Embryonic facial prominence (tissue), 1 donor: ENCODE measurements at regions not wholly inside any gene's neighbourhood (a gene's known extent, or its start where the extent isn't known, plus 50 kb on each side); places are given as distances from the start of the nearest gene placed in this dataset.

ENCODE experiments used
- DNase-seq: peaks from one replicate; pipeline ENCODE4 v3.0.0-alpha.2; 2016; ENCODE audit errors: extremely low spot score

GRCh38 chr5:82807021-82807420 is 270.2 kb downstream of the TMEM167A start:
- no peak for DNase-seq

- no peak for DNase-seq
Observed at GRCh38 chr5:82806513-82806912, 270.7 kb downstream of the TMEM167A start.

GRCh38 chr5:82804155-82804690 is 273.0 kb downstream of the TMEM167A start:
- DNase-seq: no peak

- no peak for DNase-seq
Observed at GRCh38 chr5:82802954-82803353, 274.2 kb downstream of the TMEM167A start.

DNA sequence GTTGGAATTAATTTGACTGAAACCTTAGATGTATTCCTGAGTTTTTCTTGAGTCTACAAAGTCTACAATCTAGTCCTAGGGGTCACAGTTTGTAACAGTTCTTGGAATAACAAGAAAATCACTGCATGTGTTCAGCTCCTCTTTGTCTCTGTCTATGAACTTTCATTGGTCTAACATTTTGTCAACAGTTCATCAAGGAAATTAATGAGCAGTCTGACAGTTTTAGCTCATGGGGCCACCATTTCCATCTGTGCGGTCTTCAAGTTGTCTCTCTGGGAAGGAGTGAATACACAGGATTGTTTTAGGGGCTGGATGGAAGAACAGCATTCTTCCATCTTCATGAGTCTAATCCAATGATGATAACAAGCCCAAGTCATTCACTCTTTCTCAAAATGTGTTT is 276.4 kb downstream of the TMEM167A start:
- DNase-seq: no peak

DNA sequence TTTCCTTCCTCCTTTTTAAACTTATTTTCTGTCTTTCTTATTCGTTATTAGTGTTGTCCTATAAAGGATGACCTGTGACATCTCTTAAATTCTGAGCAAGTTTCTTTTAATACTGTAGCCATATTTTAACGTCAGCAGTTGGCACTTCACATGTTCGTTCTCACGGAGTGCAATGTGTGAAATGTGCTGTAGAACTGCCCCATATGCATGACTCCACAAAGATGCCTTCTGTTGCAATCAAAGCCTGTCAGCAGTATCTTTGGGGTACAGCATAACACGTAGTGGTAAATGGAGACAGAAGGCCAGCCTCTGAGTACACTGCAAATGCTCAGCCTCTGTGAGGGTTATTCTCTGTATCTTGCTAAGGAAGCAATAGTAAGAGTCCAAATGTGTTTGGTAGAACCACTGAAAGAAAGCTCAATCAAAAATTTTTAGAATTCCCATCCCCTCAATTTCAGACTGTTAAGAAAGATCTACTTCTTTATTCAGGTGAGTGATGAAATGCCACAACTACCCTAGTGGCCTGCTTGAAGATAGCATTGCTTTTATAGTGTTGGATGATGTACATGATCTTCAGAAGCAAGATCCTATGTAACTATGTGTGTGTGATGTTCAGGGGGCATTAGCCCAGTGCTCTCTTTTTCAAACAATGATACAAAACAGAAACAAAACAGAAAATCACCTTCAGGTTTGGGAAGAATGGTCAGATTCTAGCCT is 277.7 kb downstream of the TMEM167A start:
- DNase-seq: no peak

GRCh38 chr5:82798676-82799075 is 278.5 kb downstream of the TMEM167A start:
- DNase-seq: no peak

GRCh38 chr5:82796643-82797416 is 280.4 kb downstream of the TMEM167A start:
- no peak for DNase-seq

DNA sequence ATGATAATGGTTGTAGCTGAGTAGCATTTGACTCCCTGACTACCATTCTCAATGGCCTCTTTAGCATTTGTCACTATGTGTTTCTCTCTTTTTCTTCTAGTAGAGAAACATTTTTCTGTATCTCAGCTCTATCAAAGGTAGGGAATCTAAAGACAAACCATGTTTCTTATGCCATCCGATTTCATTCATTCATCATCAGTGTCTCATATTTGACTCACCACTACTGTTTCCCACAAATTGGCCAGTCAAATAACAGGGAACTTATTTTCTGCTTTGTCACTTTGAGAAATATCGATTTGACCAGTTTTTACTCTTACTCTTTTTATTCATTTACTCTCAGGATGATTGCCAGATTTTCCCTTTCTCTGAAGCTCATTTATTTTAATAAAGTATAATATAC is 282.3 kb downstream of the TMEM167A start:
- no peak for DNase-seq

DNA sequence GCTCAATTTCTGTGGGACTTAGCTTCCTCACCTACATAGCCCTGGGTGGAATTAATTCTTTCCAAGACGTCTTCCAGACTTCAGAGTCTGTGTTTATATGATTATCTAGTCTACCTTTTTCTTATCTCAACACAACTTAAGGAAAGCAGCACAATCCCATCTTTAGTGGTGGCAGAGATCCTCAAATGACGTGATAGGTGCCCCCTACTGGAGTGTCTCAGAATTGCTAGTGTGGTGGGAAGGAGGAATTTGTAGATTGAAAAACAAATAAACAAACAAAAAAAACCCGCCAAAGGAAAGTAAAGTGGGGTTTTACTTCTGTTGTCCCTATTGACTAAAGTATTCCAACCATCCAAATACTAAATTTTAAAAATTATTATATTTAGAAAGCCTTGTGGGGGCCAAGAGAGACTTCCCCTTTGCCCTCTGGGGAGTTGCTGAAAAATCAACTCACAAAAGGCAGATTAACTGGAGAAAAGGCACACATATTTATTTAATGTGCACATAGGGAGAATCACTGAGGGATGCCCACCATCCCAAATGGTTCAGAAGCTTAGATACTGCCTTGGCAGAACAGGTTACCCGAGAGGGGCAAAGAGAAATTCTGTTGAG is 283.3 kb downstream of the TMEM167A start:
- DNase-seq: no peak

- no peak for DNase-seq
Observed at GRCh38 chr5:82792096-82792495, 285.1 kb downstream of the TMEM167A start.

DNA sequence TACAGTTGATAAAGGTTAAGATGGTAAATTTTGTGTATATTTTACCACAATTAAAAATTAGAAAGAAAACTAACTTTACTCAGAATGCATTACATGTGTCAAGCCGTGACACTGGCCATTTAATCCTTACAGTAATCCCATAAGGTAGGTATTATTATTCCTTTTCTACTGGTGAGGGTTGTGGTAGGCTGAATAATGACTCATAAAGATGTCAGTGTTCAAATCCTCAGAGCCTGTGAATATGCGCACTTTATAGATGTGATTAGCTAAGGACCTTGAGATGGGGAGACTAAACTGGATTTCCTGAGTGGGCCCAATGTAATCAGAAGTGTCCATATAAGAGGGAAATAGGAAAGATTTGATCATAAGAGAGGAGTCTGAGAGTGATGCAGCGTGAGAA is 288.1 kb downstream of the TMEM167A start:
- no peak for DNase-seq

DNA sequence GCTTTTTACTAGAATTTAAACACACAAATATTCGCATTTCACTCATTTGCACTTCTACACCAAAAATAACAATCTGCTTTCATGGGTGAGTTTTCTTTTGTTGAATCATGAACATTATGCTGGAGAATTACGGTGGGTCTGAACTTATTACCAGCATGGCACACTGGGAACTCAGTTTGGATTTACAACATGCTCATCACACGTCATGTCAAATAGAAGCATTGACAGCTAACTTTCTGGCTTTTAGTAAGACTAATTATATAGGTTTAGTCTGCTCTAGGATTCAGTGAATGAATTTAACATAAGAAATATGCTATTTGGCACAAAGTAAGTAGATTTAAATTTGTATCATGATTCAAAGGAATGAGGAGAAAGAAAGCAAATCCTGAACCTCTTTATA is 290.4 kb downstream of the TMEM167A start:
- DNase-seq: no peak

DNA sequence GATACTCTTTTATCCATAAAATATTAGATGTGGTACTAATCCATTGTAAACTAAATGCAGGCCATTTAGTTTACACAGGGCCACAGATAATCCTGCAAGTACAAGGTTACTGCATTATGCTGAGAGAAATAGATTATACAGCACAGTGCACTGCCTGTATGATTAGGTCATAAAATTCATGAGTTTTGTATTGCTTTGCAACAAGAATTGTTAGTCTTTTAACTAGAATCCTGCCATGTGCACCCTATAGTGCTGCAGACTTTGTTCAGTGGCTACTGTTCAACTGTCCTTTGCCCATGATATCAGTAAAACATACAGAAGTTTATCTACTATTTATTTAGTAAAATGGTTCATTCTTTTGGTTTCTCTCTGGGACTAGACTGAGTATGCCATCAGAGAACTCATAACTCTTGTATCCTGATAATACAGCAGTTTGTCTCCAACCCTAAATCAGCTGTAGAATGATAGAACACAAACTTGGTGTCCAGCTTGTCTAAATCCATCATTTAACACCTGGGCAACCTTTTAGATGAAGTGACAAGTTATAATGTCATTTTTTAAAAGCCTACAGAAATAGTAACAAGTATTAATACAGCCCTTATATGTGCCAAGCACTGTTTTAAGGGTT is 291.2 kb downstream of the TMEM167A start:
- DNase-seq: no peak

DNA sequence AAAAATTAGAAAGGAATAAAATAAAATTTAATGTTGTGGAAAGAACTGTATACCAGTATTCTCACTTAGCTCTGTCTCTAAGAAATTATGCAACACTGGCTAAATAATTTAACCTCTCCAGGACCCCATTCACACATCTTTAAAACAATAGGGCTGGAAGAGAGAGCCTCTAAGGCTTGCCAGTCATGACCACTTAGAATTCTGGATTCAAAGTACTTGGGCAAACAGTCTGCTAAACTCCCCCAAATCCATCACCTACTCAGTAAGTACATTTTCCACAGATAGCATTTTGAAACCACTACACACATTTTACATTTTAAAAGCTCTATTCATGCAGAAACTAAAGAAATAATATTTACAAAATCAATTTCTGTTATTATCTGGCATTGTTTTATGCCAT is 291.7 kb downstream of the TMEM167A start:
- DNase-seq: no peak

DNA sequence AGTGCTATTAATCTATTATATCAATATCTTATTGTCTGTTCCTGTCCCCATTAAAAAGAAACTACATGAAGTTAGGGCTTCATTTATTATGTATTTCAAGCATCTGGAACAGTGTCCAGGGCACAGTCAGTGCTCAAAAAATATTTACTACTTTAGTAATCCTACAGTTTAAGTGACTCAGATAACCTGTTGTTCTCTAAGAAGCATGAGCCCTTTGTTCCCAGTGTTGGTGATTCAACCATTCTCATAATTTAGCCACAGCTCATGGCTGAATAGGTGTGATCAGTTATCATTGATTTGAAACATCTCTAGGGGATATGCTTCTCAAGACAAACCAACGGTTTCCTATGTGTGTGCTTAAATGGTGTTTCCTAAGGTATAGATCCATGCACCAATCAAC is 292.7 kb downstream of the TMEM167A start:
- no peak for DNase-seq

DNA sequence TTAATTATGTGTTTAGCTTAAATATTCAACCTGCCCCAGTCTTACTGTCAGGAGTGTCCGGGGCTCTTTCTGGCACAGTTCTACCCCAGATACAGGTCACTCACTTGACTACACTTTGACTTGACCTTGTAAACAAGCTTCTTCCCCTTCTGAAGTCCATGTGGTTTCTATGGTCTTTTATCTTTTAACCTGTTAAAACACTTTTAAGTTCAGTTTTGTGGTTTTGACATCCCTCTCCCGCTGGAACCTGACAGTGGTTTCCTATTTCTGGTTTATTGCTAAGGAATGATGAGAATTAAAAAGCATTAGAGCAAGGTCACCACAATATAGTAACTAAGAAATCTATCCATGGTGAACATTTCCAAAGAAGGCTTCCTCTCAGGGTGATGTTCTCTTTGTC is 300.1 kb downstream of the TMEM167A start:
- no peak for DNase-seq

DNA sequence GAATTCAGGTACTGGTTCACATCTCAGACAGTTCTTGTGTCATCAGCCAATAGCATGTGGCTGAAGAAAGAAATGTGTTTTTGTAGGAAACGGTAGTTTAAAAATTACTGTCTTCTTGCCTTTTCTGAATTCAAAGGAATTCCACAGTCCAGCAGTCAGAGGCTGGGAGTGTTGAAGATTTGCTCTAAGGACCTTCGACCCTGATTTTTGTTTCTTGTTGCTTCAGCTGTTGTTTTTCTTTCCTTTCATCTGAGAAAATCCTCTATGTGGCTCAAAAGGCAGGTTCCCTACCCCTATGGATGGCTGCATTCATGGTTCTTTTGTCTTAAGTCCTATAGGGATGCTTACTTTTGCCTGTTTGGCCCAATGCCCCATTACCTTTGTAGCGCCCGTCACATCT is 304.9 kb downstream of the TMEM167A start:
- DNase-seq: no peak

DNA sequence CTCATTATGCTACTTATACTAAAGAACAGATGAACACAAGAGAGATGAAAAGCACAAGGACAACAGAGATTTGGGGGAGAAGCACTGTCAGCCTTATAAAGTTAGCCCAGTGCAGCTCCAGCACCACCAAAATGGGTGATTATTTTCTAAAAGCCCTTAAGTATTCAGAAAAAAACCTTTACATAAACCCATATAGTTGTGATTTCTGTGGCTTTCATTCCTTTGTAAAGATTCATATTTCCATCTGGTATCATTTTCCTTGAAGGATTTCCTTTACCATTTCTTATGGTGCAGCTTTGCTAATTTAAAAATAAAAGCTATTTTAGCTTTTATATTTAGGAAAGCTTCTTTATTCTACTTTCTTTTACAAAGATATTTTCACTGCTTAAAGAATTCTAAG is 311.0 kb downstream of the TMEM167A start:
- no peak for DNase-seq

GRCh38 chr5:82765765-82766164 is 311.4 kb downstream of the TMEM167A start:
- DNase-seq: no peak

- no peak for DNase-seq
Observed at GRCh38 chr5:82760856-82761255, 316.3 kb downstream of the TMEM167A start.

DNA sequence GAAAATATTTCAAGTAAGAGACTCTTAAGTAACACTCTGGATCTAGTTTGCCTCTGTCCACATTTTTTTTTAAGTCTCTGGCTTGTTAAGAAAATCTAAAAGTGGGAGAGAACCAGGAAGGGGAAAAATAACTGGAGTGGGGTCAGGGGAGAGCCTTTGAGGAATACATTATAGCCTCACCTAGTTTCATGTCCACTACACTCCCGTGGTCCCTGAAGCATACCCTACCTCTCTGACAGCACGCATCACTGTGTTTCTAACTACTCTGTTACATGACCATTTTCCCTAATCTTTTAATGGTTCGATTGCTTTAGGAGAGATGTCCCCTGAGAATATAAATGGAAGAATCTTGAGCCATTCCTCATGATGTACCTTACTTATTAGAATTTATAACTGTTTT is 318.3 kb downstream of the TMEM167A start:
- DNase-seq: no peak
